ENCODE measurements at regions not wholly inside any gene's neighbourhood (a gene's known extent, or its start where the extent isn't known, plus 50 kb on each side); places are given as distances from the start of the nearest gene placed in this dataset.

GRCh38 chr17:34493917-34494316 is 85.5 kb upstream of the TMEM132E start:
- TF ChIP-seq POLR2A (IDR thresholded peaks at IDR 0.05) (no peak), CTCF (IDR thresholded peaks at IDR 0.05) (no peak)
